ENCODE measurements at regions not wholly inside any gene's neighbourhood (a gene's known extent, or its start where the extent isn't known, plus 50 kb on each side); places are given as distances from the start of the nearest gene placed in this dataset.
"Not testable (repeated sequence)": the region's sequence is repeated elsewhere in the genome, so short reads cannot be mapped to it uniquely, and the experiment has no call there.

DNA sequence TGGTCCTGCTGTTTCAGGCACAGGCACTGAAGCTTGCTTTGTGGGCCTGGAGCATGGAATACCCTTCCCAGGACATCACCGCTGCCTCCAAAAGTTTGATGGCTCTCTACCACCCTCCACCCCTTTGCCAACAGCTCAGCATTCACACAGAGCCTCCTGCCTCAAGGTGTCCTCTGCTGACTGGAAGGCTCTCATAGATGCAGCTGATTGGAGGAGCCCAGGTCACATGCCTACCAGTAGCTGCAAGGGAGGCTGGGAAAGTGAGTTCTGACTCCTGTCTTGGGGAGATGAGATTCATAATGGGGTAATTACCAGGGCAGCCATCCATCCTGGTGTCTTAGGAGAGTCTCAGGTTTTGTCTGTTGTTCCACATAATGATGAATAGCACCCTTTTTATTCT lies 124.8 kb upstream of the GRIK3 start:
- in situ Hi-C loops (cut with MboI; ENCODE audit: low sequenced_read_pairs) = no loop called here

- in situ Hi-C loops (cut with MboI; ENCODE audit: low sequenced_read_pairs) = no loop called here
Measured at GRCh38 chr1:37161171-37161570, 126.9 kb upstream of the GRIK3 start.

GRCh38 chr1:37162059-37162458 lies 127.7 kb upstream of the GRIK3 start:
- in situ Hi-C loops (cut with MboI; ENCODE audit: low sequenced_read_pairs) = no loop called here

- in situ Hi-C loops (cut with MboI; ENCODE audit: low sequenced_read_pairs) = no loop called here
Measured at GRCh38 chr1:37166005-37166404, 131.7 kb upstream of the GRIK3 start.

- in situ Hi-C loops (cut with MboI; ENCODE audit: low sequenced_read_pairs) = no loop called here
Measured at GRCh38 chr1:37167479-37167878, 133.2 kb upstream of the GRIK3 start.

GRCh38 chr1:37169241-37169640 lies 134.9 kb upstream of the GRIK3 start:
- in situ Hi-C loops (cut with MboI; ENCODE audit: low sequenced_read_pairs) = no loop called here

DNA sequence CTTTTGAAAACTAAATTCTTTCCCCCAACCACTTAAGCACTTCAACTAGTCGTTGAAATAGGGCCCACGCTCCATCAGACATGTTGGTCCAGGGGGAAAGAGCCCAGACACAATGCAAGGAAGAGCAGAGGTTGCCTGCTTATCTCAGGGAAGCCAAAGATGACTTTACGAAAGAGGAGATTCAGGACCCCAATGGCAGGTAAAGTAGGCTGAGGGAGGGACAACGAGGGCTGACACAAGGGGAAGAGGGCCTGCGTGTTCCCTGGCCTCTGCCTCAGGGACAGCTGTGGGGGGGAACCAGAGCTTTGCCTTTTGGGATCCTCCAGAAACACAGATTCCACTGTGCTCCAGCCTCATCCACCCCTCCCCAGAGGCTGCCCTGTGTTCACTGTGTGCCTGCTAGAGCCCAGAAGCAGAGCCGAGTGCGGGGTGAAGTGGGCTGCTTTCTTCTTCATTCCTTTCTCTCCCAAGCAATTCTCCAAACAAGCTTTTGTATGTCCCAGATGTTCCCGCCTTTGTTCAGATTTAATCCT lies 135.5 kb upstream of the GRIK3 start:
- in situ Hi-C loops (cut with MboI; ENCODE audit: low sequenced_read_pairs) = no loop called here

- in situ Hi-C loops (cut with MboI; ENCODE audit: low sequenced_read_pairs) = no loop called here
Measured at GRCh38 chr1:37171691-37172090, 137.4 kb upstream of the GRIK3 start.

DNA sequence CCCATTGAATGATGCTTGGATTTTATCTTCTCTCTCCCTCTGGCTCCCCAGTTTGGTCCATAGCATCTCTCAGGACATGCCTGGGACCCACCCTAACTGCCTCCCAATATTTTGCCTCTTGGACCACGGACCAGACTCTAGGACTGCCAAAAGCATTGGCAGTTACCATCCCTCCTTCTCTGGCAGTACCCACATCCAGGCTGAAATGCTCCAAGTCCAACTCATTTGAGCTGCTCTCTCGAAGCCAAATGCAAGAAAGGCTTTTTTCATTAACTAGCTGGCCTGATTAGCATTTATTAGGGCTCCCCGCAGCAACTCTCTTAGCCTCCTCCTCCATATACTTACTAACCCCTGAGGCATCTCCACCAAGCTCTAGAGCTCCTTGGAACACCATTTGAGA lies 140.0 kb upstream of the GRIK3 start:
- in situ Hi-C loops (cut with MboI; ENCODE audit: low sequenced_read_pairs) = no loop called here

- in situ Hi-C loops (cut with MboI; ENCODE audit: low sequenced_read_pairs) = no loop called here
Measured at GRCh38 chr1:37174876-37175275, 140.6 kb upstream of the GRIK3 start.

- in situ Hi-C loops (cut with MboI; ENCODE audit: low sequenced_read_pairs) = no loop called here
Measured at GRCh38 chr1:37175666-37176215, 141.4 kb upstream of the GRIK3 start.

- in situ Hi-C loops (cut with MboI; ENCODE audit: low sequenced_read_pairs) = no loop called here
Measured at GRCh38 chr1:37176269-37176668, 142.0 kb upstream of the GRIK3 start.

DNA sequence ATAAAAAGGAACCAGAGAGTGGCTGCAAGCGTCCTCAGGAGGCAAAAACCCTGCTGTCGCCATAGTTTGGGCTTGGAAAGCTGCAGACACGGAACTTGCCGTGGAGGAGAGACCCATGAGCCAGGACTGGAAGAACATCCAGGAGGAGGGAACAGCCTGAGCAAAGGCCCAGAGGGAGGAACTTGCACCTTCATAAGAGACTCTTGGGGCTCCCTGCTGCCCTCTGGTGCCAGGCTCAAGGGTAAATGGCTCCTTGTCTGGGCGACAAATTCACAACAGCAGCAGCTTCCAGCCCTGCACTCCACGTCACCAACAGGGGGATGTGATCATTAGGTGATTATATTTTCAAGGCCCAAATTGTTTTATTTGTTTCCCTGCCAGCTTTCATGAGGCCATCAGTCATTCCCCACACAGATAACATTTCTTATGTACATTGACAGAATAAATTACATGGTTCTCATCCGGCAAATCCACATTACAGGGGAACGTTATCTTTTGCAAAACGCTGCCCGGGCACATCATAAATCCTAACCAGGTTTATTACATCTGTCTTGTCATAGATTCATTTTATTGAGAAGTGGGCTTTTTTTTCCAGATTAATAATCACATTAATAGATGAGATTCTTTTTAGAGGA lies 143.0 kb upstream of the GRIK3 start:
- in situ Hi-C loops (cut with MboI; ENCODE audit: low sequenced_read_pairs) = no loop called here

GRCh38 chr1:37181425-37181824 lies 147.1 kb upstream of the GRIK3 start:
- in situ Hi-C loops (cut with MboI; ENCODE audit: low sequenced_read_pairs) = no loop called here

GRCh38 chr1:37184789-37185188 lies 150.5 kb upstream of the GRIK3 start:
- in situ Hi-C loops (cut with MboI; ENCODE audit: low sequenced_read_pairs) = no loop called here

- in situ Hi-C loops (cut with MboI; ENCODE audit: low sequenced_read_pairs) = no loop called here
Measured at GRCh38 chr1:37186246-37186756, 152.0 kb upstream of the GRIK3 start.

DNA sequence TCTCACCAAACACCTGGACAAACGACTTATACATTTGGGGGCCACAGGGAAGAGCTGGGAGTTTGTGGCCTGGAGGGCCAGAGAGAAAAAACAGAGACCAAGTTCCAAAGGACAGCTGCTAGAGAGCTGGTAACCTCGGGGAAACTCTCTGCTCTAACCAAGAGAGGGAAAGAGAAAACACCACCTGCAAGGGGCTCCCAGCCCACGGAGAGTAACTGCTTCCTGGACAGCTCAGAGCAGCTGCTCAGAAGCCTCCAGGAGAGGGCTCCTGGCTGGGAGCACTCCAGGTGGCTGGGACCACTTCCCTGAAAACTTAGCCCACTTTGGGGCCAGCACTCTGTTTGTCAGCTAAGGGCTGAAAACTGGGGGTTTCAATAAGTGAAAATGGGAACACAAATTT lies 154.8 kb upstream of the GRIK3 start:
- in situ Hi-C loops (cut with MboI; ENCODE audit: low sequenced_read_pairs) = no loop called here

DNA sequence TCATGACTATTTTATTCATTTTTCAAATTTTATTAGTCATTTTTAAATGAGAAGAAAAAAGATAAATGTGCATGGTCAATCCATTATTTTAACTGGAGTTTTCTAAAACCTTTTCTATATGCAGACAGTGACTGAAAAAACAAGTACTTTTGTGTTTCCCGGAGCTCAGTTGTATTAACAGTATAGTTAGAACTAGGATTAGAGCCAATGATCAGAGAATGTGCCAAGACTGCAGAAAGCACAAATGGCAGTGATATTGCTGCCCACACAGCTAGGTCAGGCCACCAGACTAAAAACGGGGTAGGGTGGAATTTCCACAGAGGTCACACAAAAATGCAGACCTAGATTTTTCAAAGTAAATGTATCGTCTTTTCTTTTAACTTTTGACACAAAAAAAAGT lies 163.1 kb upstream of the GRIK3 start:
- in situ Hi-C loops (cut with MboI; ENCODE audit: low sequenced_read_pairs) = no loop called here

DNA sequence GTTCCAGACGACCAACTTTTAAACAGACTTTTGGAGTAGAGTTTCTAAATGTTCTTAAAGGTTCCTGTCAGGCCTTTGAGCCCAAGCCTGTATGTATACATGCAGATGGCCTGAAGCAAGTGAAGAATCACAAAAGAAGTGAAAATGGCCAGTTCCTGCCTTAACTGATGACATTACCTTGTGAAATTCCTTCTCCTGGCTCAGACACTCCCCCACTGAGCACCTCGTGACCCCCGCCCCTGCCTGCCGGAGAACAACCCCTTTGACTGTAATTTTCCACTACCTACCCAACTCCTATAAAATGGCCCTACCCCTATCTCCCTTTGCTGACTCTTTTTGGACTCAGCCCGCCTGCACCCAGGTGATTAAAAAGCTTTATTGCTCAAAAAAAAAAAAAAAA lies 180.0 kb upstream of the GRIK3 start:
- in situ Hi-C loops (cut with MboI; ENCODE audit: low sequenced_read_pairs) = not testable (repeated sequence)

DNA sequence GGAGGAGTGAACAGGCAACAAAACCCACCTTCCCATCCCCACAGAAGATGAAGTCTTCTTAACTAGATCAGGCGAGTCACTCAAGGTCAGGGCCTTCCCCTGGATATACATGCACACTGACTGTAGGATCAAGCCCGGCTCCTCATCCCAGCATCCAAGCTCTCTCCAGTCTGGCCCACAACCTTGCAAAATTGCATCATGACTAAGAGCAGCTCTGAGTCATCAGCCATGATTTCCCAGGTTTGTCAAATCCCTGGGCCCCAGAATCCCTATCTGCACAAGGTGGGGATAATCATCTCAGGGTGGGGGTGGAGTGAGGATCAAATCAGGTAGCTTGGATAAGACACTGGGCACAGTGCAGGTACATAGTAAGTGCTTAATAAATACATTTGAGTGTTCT lies 199.3 kb upstream of the GRIK3 start:
- in situ Hi-C loops (cut with MboI; ENCODE audit: low sequenced_read_pairs) = no loop called here

GRCh38 chr1:37234941-37235418 lies 200.7 kb upstream of the GRIK3 start:
- in situ Hi-C loops (cut with MboI; ENCODE audit: low sequenced_read_pairs) = no loop called here

DNA sequence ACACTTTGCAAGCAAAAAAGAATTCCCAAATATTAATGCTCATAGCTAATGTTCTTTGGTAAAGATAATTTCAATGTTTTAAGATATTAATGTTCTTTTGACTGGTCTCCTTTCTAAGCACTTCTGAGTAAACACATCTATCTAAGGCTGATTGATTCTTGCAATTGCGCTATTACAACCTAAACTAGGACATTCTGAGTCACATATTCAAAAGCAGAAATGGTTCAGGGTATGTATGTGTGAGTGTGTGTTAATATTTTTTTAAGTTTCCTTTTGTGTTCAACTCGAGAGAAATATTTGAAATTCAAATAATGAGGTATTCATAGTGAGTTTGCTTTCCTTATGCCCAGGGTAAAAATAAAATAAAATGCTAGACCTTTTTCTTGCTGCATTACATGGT lies 203.6 kb upstream of the GRIK3 start:
- in situ Hi-C loops (cut with MboI; ENCODE audit: low sequenced_read_pairs) = no loop called here
